ENCODE measurements at regions not wholly inside any gene's neighbourhood (a gene's known extent, or its start where the extent isn't known, plus 50 kb on each side); places are given as distances from the start of the nearest gene placed in this dataset.

GRCh38 chr20:40087496-40087895 is 601.5 kb downstream of the MAFB start:
- no peak overlapping the region for H3K27ac ChIP-seq (ENCODE audit: low read depth in 1 of 2, low read length in 2 of 2)
- no peak for DNase-seq
- Mint-ChIP-seq H3K27me3 (ENCODE audit: low read depth in 3 of 3) (peaks cover 0 to 1% (median 0%) of the 10 kb centered on the region in 3 donors), H3K27ac (no peak overlapping the region), H3K4me1 (no peaks in the 10 kb centered on the region), H3K9me3 (peaks cover 2 to 10% (median 8%) of the 10 kb centered on the region in 7 donors), H3K4me3 (no peak overlapping the region), H3K36me3 (no peaks in the 10 kb centered on the region)
- H3K4me1 ChIP-seq (ENCODE audit: control insufficient read depth in 1 of 2, insufficient read depth in 2 of 2, low read length in 2 of 2): no peaks in the 10 kb centered on the region
- H3K4me2 ChIP-seq (replicated peaks; ENCODE audit: extremely low read depth, low read length, poor library complexity, severe bottlenecking): no peak overlapping the region
- no peak for TF ChIP-seq CTCF (IDR thresholded peaks at IDR 0.05)
- no peaks in the 10 kb centered on the region for H3K9me3 ChIP-seq (replicated peaks in 1 of 2; ENCODE audit: control insufficient read depth in 1 of 2, insufficient read depth in 1 of 2, low read length in 2 of 2)
- H4K20me1 ChIP-seq (ENCODE audit: insufficient read depth, low read length): no peaks in the 10 kb centered on the region
- H3K4me3 ChIP-seq (replicated peaks in 1 of 3; ENCODE audit: low read depth in 2 of 3, low read length in 3 of 3): no peak overlapping the region
- no peak overlapping the region for H3K9ac ChIP-seq (ENCODE audit: insufficient read depth, low read length, poor library complexity, severe bottlenecking)
- H3K36me3 ChIP-seq (replicated peaks in 1 of 2; ENCODE audit: control insufficient read depth in 1 of 2, insufficient read depth in 2 of 2, low read length in 2 of 2): no peaks in the 10 kb centered on the region
- intact Hi-C loops (cut with micrococcal nuclease): no loop called here
- H3K79me2 ChIP-seq (ENCODE audit: insufficient read depth, low read length): no peaks in the 10 kb centered on the region
- no peaks in the 10 kb centered on the region for H3K27me3 ChIP-seq (ENCODE audit: control insufficient read depth in 2 of 2, insufficient read depth in 2 of 2, low read length in 2 of 2)
- no peak overlapping the region for H2AFZ ChIP-seq (ENCODE audit: insufficient read depth, low read depth, low read length, poor library complexity, severe bottlenecking)

GRCh38 chr20:40085513-40085912 is 603.5 kb downstream of the MAFB start:
- WGBS (ENCODE audit: insufficient coverage): 94% methylated on average over 2 of the region's 3 CpGs
- no peak for TF ChIP-seq CTCF (IDR thresholded peaks at IDR 0.05)
- no peak overlapping the region for H3K27ac ChIP-seq (ENCODE audit: low read depth in 1 of 2, low read length in 2 of 2)
- Mint-ChIP-seq H3K27me3 (ENCODE audit: low read depth in 3 of 3) (peaks cover 0 to 3% (median 2%) of the 10 kb centered on the region in 3 donors), H3K36me3 (no peaks in the 10 kb centered on the region), H3K4me1 (no peaks in the 10 kb centered on the region), H3K9me3 (peaks cover 0 to 8% (median 2%) of the 10 kb centered on the region in 7 donors), H3K4me3 (no peak overlapping the region), H3K27ac (no peak overlapping the region)
- H2AFZ ChIP-seq (ENCODE audit: insufficient read depth, low read depth, low read length, poor library complexity, severe bottlenecking): no peak overlapping the region
- DNase-seq: no peak
- no peak overlapping the region for H3K4me3 ChIP-seq (replicated peaks in 1 of 3; ENCODE audit: low read depth in 2 of 3, low read length in 3 of 3)
- no peaks in the 10 kb centered on the region for H3K27me3 ChIP-seq (ENCODE audit: control insufficient read depth in 2 of 2, insufficient read depth in 2 of 2, low read length in 2 of 2)
- intact Hi-C loops (cut with micrococcal nuclease): no loop called here
- H3K4me1 ChIP-seq (ENCODE audit: control insufficient read depth in 1 of 2, insufficient read depth in 2 of 2, low read length in 2 of 2): no peaks in the 10 kb centered on the region
- H4K20me1 ChIP-seq (ENCODE audit: insufficient read depth, low read length): no peaks in the 10 kb centered on the region
- H3K79me2 ChIP-seq (ENCODE audit: insufficient read depth, low read length): no peaks in the 10 kb centered on the region
- no peaks in the 10 kb centered on the region for H3K36me3 ChIP-seq (replicated peaks in 1 of 2; ENCODE audit: control insufficient read depth in 1 of 2, insufficient read depth in 2 of 2, low read length in 2 of 2)
- no peak overlapping the region for H3K9ac ChIP-seq (ENCODE audit: insufficient read depth, low read length, poor library complexity, severe bottlenecking)
- H3K9me3 ChIP-seq (replicated peaks in 1 of 2; ENCODE audit: control insufficient read depth in 1 of 2, insufficient read depth in 1 of 2, low read length in 2 of 2): no peaks in the 10 kb centered on the region
- H3K4me2 ChIP-seq (replicated peaks; ENCODE audit: extremely low read depth, low read length, poor library complexity, severe bottlenecking): no peak overlapping the region
